Jurkat, Clone E6-1 (cell line): ENCODE measurements at regions not wholly inside any gene's neighbourhood (a gene's known extent, or its start where the extent isn't known, plus 50 kb on each side); places are given as distances from the start of the nearest gene placed in this dataset.
A peak's percentile ranks its signal among the peaks of the same experiment; 100 is the strongest.
"Not testable (repeated sequence)": the region's sequence is repeated elsewhere in the genome, so short reads cannot be mapped to it uniquely, and the experiment has no call there.

Source experiments
- DNase-seq: peaks from one replicate; pipeline ENCODE4 v3.0.0-alpha.2; 2011; ENCODE audit warnings: low read depth, low spot score
- H3K4me3 ChIP-seq: 2 replicates; pipeline ENCODE4 v1.5.1; 2011; ENCODE audit warnings: mild to moderate bottlenecking, low read length, control low read depth, moderate library complexity

GRCh38 chr7:4603843-4604231 lies 78.3 kb upstream of the FOXK1 start:
- no peak overlapping the region for H3K4me3 ChIP-seq
- DNase-seq = no peak

- H3K4me3 ChIP-seq = no peak overlapping the region
- no peak for DNase-seq
Observed at GRCh38 chr7:4604456-4604940, 77.6 kb upstream of the FOXK1 start.

GRCh38 chr7:4606797-4607196 lies 75.3 kb upstream of the FOXK1 start:
- H3K4me3 ChIP-seq = no peak overlapping the region
- DNase-seq = no peak

- no peak for DNase-seq
Observed at GRCh38 chr7:4607311-4607729, 74.8 kb upstream of the FOXK1 start.

GRCh38 chr7:4609576-4609975 lies 72.5 kb upstream of the FOXK1 start:
- H3K4me3 ChIP-seq, DNase-seq: not testable (repeated sequence)

More at GRCh38 chr7:4607311-4607729, 74.8 kb upstream of the FOXK1 start:
- H3K4me3 ChIP-seq = no peak overlapping the region

- DNase-seq = peak; percentile 61
- H3K4me3 ChIP-seq = no peak overlapping the region
Observed at GRCh38 chr7:4610768-4611467, 71.2 kb upstream of the FOXK1 start.

- DNase-seq = no peak
- no peak overlapping the region for H3K4me3 ChIP-seq
Observed at GRCh38 chr7:4612237-4612636, 69.9 kb upstream of the FOXK1 start.

- H3K4me3 ChIP-seq = no peak overlapping the region
Observed at GRCh38 chr7:4612939-4613841, 68.9 kb upstream of the FOXK1 start.

GRCh38 chr7:4613846-4614548 lies 68.1 kb upstream of the FOXK1 start:
- H3K4me3 ChIP-seq = no peak overlapping the region
- no peak for DNase-seq

More at GRCh38 chr7:4612939-4613841, 68.9 kb upstream of the FOXK1 start:
- no peak for DNase-seq

GRCh38 chr7:4616116-4616515 lies 66.0 kb upstream of the FOXK1 start:
- DNase-seq = no peak

GRCh38 chr7:4621396-4621795 lies 60.7 kb upstream of the FOXK1 start:
- no peak for DNase-seq
- H3K4me3 ChIP-seq = no peak overlapping the region

More at GRCh38 chr7:4616116-4616515, 66.0 kb upstream of the FOXK1 start:
- no peak overlapping the region for H3K4me3 ChIP-seq

GRCh38 chr7:4626318-4626845 lies 55.7 kb upstream of the FOXK1 start:
- DNase-seq = no peak
- H3K4me3 ChIP-seq = no peak overlapping the region

GRCh38 chr7:4629287-4629895 lies 52.7 kb upstream of the FOXK1 start:
- no peak for DNase-seq
- H3K4me3 ChIP-seq = no peak overlapping the region

GRCh38 chr7:4631380-4632179 lies 50.5 kb upstream of the FOXK1 start:
- H3K4me3 ChIP-seq = no peak overlapping the region
- no peak for DNase-seq
